Endometrium (tissue), 2 donors: ENCODE measurements at regions not wholly inside any gene's neighbourhood (a gene's known extent, or its start where the extent isn't known, plus 50 kb on each side); places are given as distances from the start of the nearest gene placed in this dataset.
"Not testable (repeated sequence)": the region's sequence is repeated elsewhere in the genome, so short reads cannot be mapped to it uniquely, and the experiment has no call there.

ENCODE experiments used
- FAIRE-seq: peaks from 2 replicates; lab custom pipeline; 2012; peaks lifted over from hg19 to GRCh38; lab: Jason Lieb, UNC
- donor health status: control.
- donor health status: control.

DNA sequence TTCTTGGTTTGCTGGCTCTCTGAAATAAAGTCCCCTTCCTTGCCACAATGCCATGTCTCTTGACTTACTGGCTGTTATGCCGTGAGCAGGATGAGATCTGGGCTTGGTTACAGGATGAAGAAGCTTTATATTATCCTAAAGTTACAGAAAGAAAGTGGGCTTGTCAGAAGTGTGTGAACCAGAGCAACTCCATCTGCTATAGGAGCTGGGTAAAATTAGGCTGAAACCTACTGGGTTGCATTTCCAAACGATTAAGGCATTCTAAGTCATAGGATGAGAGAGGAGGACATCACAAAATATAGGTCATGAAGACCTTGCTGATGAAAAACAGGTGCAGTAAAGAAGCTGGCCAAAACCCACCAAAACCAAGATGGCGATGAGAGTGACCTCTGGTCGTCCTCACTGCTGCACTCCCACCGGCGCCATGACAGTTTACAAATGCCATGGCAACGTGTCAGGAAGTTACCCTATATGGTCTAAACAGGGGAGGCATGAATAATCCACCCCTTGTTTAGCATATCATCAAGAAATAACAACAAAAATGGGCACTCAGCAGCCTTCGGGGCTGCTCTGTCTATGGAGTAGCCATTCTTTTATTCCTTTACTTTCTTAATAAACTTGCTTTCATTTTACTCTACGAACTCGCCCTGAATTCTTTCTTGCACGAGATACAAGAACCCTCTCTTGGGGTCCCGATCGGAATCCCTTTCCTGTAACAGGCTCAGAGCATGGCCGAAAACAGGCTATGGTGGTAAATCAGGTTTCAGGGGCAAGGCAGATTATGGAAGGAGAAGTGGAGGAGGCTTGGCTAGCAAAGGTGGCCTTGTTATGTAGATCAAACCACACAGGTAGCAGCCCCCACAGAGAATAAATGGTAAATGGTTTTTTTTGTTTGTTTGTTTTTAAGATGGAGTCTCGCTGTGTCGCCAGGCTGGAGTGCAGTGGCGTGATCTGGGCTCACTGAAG lies 81.3 kb upstream of the C16orf82 start:
- FAIRE-seq = no peak

DNA sequence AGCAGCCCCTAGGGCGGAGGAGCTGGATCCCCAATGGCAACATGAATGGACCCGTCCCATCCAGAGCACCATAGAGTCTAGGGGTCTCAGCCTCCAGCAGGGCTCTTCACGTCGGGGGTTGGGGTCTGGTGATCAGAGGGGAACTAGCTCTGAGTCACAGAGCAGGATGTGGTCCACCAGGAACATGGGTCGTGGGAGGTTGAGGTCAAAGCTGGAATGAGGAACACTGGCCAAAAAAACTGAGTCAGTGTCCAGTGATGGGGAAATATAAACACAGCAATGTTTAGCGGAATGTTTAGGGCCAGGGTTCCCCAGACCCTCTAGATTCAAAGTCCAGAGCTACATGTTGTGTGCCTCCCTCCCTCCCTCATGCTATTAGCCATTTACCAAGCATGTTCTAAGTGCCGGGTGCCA lies 79.1 kb upstream of the C16orf82 start:
- FAIRE-seq = no peak

DNA sequence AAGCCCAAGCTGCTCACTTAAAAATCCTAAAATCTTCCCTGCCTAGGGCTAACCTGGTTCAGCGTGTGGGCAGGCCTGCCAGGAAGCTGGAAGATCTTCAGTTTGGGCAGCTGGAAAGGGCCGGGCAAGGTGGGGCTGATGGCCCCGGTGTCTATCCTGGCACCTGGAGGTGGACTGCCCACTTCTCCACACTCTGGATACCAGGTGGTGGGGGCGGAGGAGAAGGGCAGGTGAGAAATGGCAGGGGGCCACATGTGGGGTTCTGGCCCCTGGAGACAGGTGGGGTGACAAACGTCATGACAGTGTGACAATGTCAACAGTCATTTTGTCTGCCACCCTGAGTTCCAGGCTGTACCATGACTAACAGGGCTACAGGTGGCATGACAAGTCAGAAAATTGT lies 78.5 kb upstream of the C16orf82 start:
- FAIRE-seq = no peak

DNA sequence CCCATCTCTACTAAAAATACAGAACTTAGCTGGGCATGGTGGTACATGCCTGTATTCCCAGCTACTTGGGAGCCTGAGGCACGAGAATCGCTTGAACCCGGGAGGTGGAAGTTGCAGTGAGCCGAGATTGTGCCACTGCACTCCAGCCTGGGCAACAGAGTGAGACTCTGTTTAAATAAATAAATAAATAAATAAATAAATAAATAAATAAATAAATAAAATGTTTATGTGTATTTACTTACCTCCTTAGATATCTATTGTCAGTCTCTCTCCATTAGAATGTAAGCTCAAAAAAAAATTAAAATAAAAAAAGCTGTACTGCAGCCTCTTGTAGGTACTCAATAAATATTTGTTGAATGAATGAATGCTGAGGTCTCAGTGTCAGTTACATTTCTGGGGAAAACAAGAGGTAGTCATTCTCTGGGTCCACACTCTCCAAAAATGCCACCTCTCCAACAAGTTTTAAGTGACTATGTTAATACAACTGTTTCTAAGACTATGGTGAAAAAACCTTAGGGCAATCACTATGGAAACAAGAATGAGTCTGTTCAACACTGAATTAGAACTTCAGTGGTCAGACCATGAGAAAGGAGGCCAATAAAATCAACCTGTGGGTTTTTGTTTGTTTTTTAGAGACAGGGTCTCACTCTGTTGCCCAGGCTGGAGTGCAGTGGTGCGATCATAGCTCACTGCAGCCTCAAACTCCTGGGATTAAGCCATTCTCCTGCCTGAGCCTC lies 76.2 kb upstream of the C16orf82 start:
- FAIRE-seq = not testable (repeated sequence)

DNA sequence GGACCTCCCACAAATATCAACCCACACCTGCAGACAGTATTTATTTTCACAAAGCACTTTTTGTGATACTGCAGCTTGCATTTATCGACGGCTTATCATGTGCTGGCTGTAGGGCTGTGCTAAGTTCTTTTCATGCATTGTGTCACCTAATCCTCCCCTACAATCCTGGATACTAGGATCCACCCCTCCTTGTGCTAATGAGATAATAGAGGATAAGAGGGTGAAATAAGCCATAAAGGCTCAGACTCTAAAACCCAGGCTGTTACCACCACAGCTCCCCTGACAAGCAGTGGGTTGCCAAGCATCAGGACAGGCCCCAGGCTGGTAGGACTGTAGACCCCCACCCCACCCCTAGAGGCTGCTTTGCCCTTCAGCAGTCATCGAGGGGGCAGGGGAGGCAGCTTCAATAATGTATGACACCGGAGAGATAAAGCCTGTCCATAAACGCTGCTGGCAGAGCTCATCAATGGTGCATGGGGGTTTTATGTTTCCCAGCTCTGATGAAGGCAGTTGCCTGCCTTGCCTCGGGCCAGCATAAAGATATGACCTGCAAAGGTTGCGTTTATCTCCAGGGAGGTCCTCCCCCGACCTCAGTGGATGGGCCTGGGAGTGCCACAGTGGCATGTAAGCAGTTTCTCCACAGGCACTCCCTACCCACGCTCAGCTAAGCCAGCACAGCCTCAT lies 73.9 kb upstream of the C16orf82 start:
- no peak for FAIRE-seq

DNA sequence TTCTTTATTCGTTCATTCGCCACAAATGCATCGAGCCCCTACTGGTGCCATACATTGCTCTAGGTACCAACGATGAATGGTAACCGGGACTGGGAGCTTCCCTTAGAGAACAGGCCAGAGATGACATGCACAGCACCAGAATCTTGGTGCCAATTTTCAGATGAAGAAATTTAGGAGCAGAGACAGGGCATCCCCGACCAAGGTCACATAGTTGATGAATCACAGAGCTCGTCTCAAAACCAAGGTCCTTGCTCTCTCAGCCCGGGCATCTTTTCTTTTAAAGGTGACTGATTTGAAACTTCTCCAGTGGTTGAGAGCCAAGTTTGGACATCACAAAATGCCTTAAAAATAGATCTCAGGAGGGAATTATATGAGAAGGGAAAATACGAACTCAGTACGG lies 73.2 kb upstream of the C16orf82 start:
- FAIRE-seq = no peak

DNA sequence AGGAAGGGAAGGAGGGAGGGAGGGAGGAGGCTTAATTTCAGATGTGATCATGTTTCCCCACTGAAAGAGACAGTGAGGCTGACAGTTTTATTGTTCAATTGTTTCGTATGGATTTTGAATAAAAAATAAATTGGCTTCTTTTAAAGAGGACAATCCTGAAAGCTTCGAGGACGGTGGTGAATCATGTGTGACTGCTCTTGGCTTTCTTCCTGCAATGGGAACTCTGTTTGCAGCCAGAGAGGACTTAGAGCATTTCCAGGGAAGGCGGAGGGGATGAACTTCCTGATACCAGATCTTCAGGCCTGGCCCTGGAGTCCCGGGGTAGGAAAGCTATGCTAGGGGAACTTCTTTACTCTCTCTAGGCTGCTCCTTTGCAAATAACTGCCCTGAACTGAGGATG lies 72.8 kb upstream of the C16orf82 start:
- FAIRE-seq = no peak

DNA sequence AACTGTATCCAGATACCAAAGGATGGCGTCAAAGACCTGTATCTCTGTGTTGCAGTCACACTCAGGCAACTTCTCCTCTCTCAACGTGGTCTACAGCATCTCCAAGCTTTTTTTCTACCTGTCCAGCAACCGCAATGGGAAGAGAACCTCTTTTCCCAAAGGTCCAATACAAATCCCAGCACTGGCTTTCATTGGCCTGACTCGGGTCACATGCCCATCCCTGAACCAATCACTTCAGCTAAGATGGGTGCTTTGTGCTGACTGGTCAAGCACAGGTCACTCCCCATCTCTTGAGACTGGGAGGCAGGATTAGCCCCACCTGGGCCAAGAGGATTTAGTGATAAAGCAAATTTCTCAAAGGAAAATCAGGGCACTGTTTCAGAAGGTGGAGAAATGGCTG lies 71.2 kb upstream of the C16orf82 start:
- no peak for FAIRE-seq

DNA sequence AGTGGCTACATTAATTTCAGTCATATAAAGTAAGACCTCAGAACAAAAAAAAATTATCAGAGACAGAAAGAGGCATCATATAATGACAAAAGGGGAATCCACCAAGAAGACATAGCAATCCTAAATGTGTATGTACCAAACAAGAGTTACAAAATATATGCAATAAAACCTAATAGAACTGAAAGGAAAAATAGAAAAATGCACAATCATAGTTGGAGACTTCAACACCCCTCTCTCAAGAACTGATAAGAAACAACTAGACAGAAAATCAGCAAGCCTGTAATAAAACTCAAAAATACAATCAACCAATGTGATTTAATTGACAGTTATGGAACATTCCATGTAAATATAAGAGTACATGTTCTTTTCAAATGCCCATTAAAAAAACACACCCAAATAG lies 61.3 kb upstream of the C16orf82 start:
- no peak for FAIRE-seq
